ENCODE measurements at regions not wholly inside any gene's neighbourhood (a gene's known extent, or its start where the extent isn't known, plus 50 kb on each side); places are given as distances from the start of the nearest gene placed in this dataset.

GRCh38 chrX:51798701-51799100 is 55.5 kb downstream of the GSPT2 start:
- DNase-seq = no peak

GRCh38 chrX:51802917-51803688 is 59.9 kb downstream of the GSPT2 start:
- DNase-seq = peak; percentile 46

- DNase-seq = no peak
These were observed 60.6 kb downstream of the GSPT2 start for GRCh38 chrX:51803833-51804232.

GRCh38 chrX:51804741-51805140 is 61.5 kb downstream of the GSPT2 start:
- no peak for DNase-seq

- no peak for DNase-seq
These were observed 70.7 kb downstream of the GSPT2 start for GRCh38 chrX:51813886-51814460.

GRCh38 chrX:51824061-51824460 is 69.4 kb upstream of the MAGED1 start:
- DNase-seq = no peak

GRCh38 chrX:51825436-51825835 is 68.0 kb upstream of the MAGED1 start:
- no peak for DNase-seq

- no peak for DNase-seq
These were observed 59.3 kb upstream of the MAGED1 start for GRCh38 chrX:51834076-51834475.

- no peak for DNase-seq
These were observed 56.6 kb upstream of the MAGED1 start for GRCh38 chrX:51836823-51837222.

GRCh38 chrX:51837451-51837850 is 56.0 kb upstream of the MAGED1 start:
- no peak for DNase-seq

- no peak for DNase-seq
These were observed 55.5 kb upstream of the MAGED1 start for GRCh38 chrX:51837921-51838320.
